ENCODE measurements at regions not wholly inside any gene's neighbourhood (a gene's known extent, or its start where the extent isn't known, plus 50 kb on each side); places are given as distances from the start of the nearest gene placed in this dataset.

- no peak for TF ChIP-seq TCF12 (IDR thresholded peaks at IDR 0.05; ENCODE audit: low read depth)
- TF ChIP-seq YY1 (IDR thresholded peaks at IDR 0.05; ENCODE audit: low read depth): no peak
- TF ChIP-seq CEBPB (IDR thresholded peaks at IDR 0.05): no peak
- no peak for TF ChIP-seq MAX (IDR thresholded peaks at IDR 0.05)
- no peak for TF ChIP-seq EP300 (IDR thresholded peaks at IDR 0.05; ENCODE audit: borderline replicate concordance)
- no peak for TF ChIP-seq TAF1 (IDR thresholded peaks at IDR 0.05; ENCODE audit: low read depth)
Measured at GRCh38 chr11:70824605-70825245, 426.4 kb downstream of the CTTN start.
